IMR-90 (cell line): ENCODE measurements at regions not wholly inside any gene's neighbourhood (a gene's known extent, or its start where the extent isn't known, plus 50 kb on each side); places are given as distances from the start of the nearest gene placed in this dataset.

Source experiments
- ATAC-seq: fragments of 200-7000 bp; cut with Tn5 transposase; 2 replicates; pipeline ENCODE4 v1.9.1; 2020; ENCODE audit warnings: low read depth, mild to moderate bottlenecking, moderate library complexity
- BruUV-seq: library from RNA; stranded (reverse); fragments of 400-500 nt; replicated peaks from 2 replicates; lab custom pipeline; 2021; lab: Mats Ljungman, UMichigan
- CTCF ChIA-PET: fragments of 300-600 bp; formaldehyde crosslinking; extraction: SDS; loops from one replicate; lab custom pipeline; 2021; ENCODE audit warnings: antibody characterized with exemption; lab: Yijun Ruan, JAX
- POLR2A ChIA-PET: fragments of 300-600 bp; sonication (Branson Sonifier 250); formaldehyde crosslinking; loops from one replicate; lab custom pipeline; 2022; ENCODE audit warnings: antibody characterized with exemption; ENCODE audit not compliant: unreplicated experiment; lab: Charles Lee
- DNase-seq: peaks from one replicate; pipeline ENCODE4 v3.0.0; 2013
- H2AFZ ChIP-seq: replicated peaks from 2 replicates; pipeline ENCODE3; 2013; ENCODE audit warnings: low read length, mild to moderate bottlenecking; ENCODE audit not compliant: poor library complexity
- H2AK5ac ChIP-seq: 2 replicates; pipeline ENCODE4 v1.6.1; 2013; ENCODE audit warnings: low read depth, low read length, inconsistent platforms
- H2AK9ac ChIP-seq: replicated peaks from 2 replicates; pipeline ENCODE3; 2013; ENCODE audit warnings: mild to moderate bottlenecking, low read depth, low read length, moderate library complexity; ENCODE audit not compliant: poor library complexity
- H2BK120ac ChIP-seq: 2 replicates; pipeline ENCODE4 v1.6.1; 2013; ENCODE audit warnings: low read depth, low read length, inconsistent platforms
- H2BK15ac ChIP-seq: 3 replicates; pipeline ENCODE4 v1.6.1; 2013; ENCODE audit warnings: low read depth, low read length, inconsistent platforms
- H2BK20ac ChIP-seq: 2 replicates; pipeline ENCODE4 v1.6.1; 2013; ENCODE audit warnings: low read depth, mild to moderate bottlenecking, inconsistent platforms, low read length, moderate library complexity
- H2BK5ac ChIP-seq: 2 replicates; pipeline ENCODE4 v1.6.1; 2013; ENCODE audit warnings: mild to moderate bottlenecking, low read depth, low read length, inconsistent platforms; ENCODE audit not compliant: poor library complexity, severe bottlenecking
- H3K14ac ChIP-seq: replicated peaks from 2 replicates; pipeline ENCODE4 v1.6.1; 2013; ENCODE audit warnings: low read depth, low read length, inconsistent platforms
- H3K18ac ChIP-seq: 2 replicates; pipeline ENCODE4 v1.6.1; 2013; ENCODE audit warnings: low read depth, low read length, control low read depth
- H3K23ac ChIP-seq: 2 replicates; pipeline ENCODE4 v1.6.1; 2013; ENCODE audit warnings: low read depth, low read length, inconsistent platforms
- H3K27ac ChIP-seq: 2 replicates; pipeline ENCODE4 v1.5.1; 2013; ENCODE audit warnings: mild to moderate bottlenecking, control low read depth, low read length; ENCODE audit not compliant: insufficient read depth
- H3K27me3 ChIP-seq: 2 replicates; pipeline ENCODE4 v1.6.1; 2013; ENCODE audit warnings: low read length; ENCODE audit not compliant: control insufficient read depth, insufficient read depth
- H3K36me3 ChIP-seq: 2 replicates; pipeline ENCODE4 v1.6.1; 2013; ENCODE audit warnings: low read length, mixed read lengths; ENCODE audit not compliant: control insufficient read depth, insufficient read depth
- H3K4ac ChIP-seq: 2 replicates; pipeline ENCODE4 v1.6.1; 2013; ENCODE audit warnings: low read depth, low read length, inconsistent platforms
- H3K4me1 ChIP-seq: 2 replicates; pipeline ENCODE4 v1.6.1; 2013; ENCODE audit warnings: low read length, mixed read lengths; ENCODE audit not compliant: control insufficient read depth, insufficient read depth
- H3K4me2 ChIP-seq: 2 replicates; pipeline ENCODE4 v1.6.1; 2013; ENCODE audit warnings: low read depth, mild to moderate bottlenecking, control low read depth, low read length, moderate library complexity
- H3K4me3 ChIP-seq: 2 replicates; pipeline ENCODE4 v1.5.1; 2013; ENCODE audit warnings: low read depth, mild to moderate bottlenecking, control low read depth, low read length, moderate library complexity; ENCODE audit not compliant: insufficient read depth
- H3K56ac ChIP-seq: 2 replicates; pipeline ENCODE4 v1.6.1; 2013; ENCODE audit warnings: low read length, inconsistent platforms; ENCODE audit not compliant: insufficient read depth; ENCODE audit errors: extremely low read depth
- H3K79me1 ChIP-seq, 2 experiments: 2 replicates each; pipeline ENCODE4 v1.6.1; 2013; ENCODE audit warnings: low read length in 2 of 2, inconsistent platforms in 1 of 2, low read depth in 1 of 2
- H3K9ac ChIP-seq: 2 replicates; pipeline ENCODE4 v1.6.1; 2013; ENCODE audit warnings: low read depth, low read length, control low read depth
- H3K9me1 ChIP-seq: 2 replicates; pipeline ENCODE4 v1.6.1; 2013; ENCODE audit warnings: low read length, inconsistent platforms; ENCODE audit not compliant: insufficient read depth
- H3K9me3 ChIP-seq: 2 replicates; pipeline ENCODE4 v1.6.1; 2013; ENCODE audit warnings: low read length; ENCODE audit not compliant: control insufficient read depth, insufficient read depth
- H4K20me1 ChIP-seq: 2 replicates; pipeline ENCODE4 v1.6.1; 2013; ENCODE audit warnings: low read length, inconsistent platforms; ENCODE audit not compliant: insufficient read depth
- H4K5ac ChIP-seq: 2 replicates; pipeline ENCODE4 v1.6.1; 2013; ENCODE audit warnings: mild to moderate bottlenecking, low read depth, low read length, control low read depth
- H4K8ac ChIP-seq, 2 experiments: 2 replicates each; pipeline ENCODE4 v1.6.1; 2013; ENCODE audit warnings: low read depth in 2 of 2, low read length in 2 of 2, control low read depth in 1 of 2, inconsistent platforms in 1 of 2
- H4K91ac ChIP-seq: 2 replicates; pipeline ENCODE4 v1.6.1; 2013; ENCODE audit warnings: low read depth, low read length, inconsistent platforms; ENCODE audit not compliant: insufficient read depth
- CTCF ChIP-seq: conservative IDR thresholded peaks from 2 replicates; pipeline ENCODE4 v1.5.1; 2012; ENCODE audit warnings: mild to moderate bottlenecking, low read depth, low read length, improper control_type of control experiment
- MXI1 ChIP-seq: IDR thresholded peaks from 2 replicates; pipeline ENCODE4 v1.6.1; 2012; ENCODE audit warnings: low read depth, mild to moderate bottlenecking, low read length, moderate library complexity, borderline replicate concordance
- RAD21 ChIP-seq: IDR thresholded peaks from 2 replicates; pipeline ENCODE4 v1.6.1; 2012; ENCODE audit warnings: low read length, improper control_type of control experiment
- RFX5 ChIP-seq: IDR thresholded peaks from 2 replicates; pipeline ENCODE4 v1.8.0; 2012; ENCODE audit warnings: low read depth, mild to moderate bottlenecking, low read length, moderate library complexity
- WGBS, 2 experiments: methylation state at CpG; one replicate each; pipeline versions ENCODE4 v1.1.5 to v1.1.7; 2013; ENCODE audit warnings: missing lambda C conversion rate in 2 of 2; ENCODE audit not compliant: insufficient read length in 1 of 2; ENCODE audit errors: extremely low coverage in 2 of 2; 5-methylcytosine and 5-hydroxymethylcytosine counted together
- dilution Hi-C: fragments of 300-500 bp; cut with HindIII; formaldehyde crosslinking; loops from one replicate; pipeline ENCODE4 v1.14.3; 2018; ENCODE audit warnings: low sequenced_read_pairs; ENCODE audit not compliant: unreplicated experiment
- in situ Hi-C: fragments of 300-500 bp; cut with MboI; formaldehyde crosslinking; loops from 3 replicates; pipeline ENCODE4 v1.14.3; 2019; ENCODE audit warnings: low sequenced_read_pairs, inconsistent platforms, mixed read lengths
- intact Hi-C: fragments of 100-400 bp; cut with micrococcal nuclease; formaldehyde crosslinking; loops from 2 replicates; pipeline ENCODE4 v1.10.0; 2022

GRCh38 chr4:4780729-4781244, 78.7 kb upstream of the MSX1 start:
- H3K9ac ChIP-seq: no peak overlapping the region
- H3K27ac ChIP-seq: no peak overlapping the region
- H2AK5ac ChIP-seq: no peak overlapping the region
- H4K5ac ChIP-seq: no peak overlapping the region
- no TSS peak for BruUV-seq
- no peaks in the 10 kb centered on the region for H3K79me1 ChIP-seq
- POLR2A ChIA-PET: no interaction called here
- DNase-seq: peak; percentile 88
- no peak overlapping the region for H2AK9ac ChIP-seq
- no peak overlapping the region for H3K23ac ChIP-seq
- H3K27me3 ChIP-seq: peaks cover 1% of the 10 kb centered on the region
- TF ChIP-seq RAD21 (peak; percentile 46), CTCF (peak; percentile 32), MXI1 (peak; percentile 84; the same call in 1 of the 2 replicates), RFX5 (no peak)
- WGBS, 2 experiments: 13% methylated on average over 3 of the region's 6 CpGs; no CpG with 5 or more reads in 1 of the 2 experiments
- H4K8ac ChIP-seq: no peak overlapping the region
- no peak overlapping the region for H3K4me3 ChIP-seq
- H3K9me3 ChIP-seq: no peaks in the 10 kb centered on the region
- 0 out of 2 replicates have a peak overlapping the region, but pooled peaks have one; percentile 44 for H3K4me2 ChIP-seq
- H2AFZ ChIP-seq: no peak overlapping the region
- no peak overlapping the region for H3K18ac ChIP-seq
- dilution Hi-C loops: no loop called here
- intact Hi-C loops: loop anchor here (2.0 kb wide), 1 partner anchor 292 kb away; no protein-coding TSS in a partner anchor
- H2BK20ac ChIP-seq: no peak overlapping the region
- in situ Hi-C loops: no loop called here
- no peak overlapping the region for H3K14ac ChIP-seq
- H3K36me3 ChIP-seq: no peaks in the 10 kb centered on the region
- H2BK120ac ChIP-seq: no peak overlapping the region
- H2BK15ac ChIP-seq: no peak overlapping the region
- H3K56ac ChIP-seq: no peak overlapping the region
- H4K20me1 ChIP-seq: no peaks in the 10 kb centered on the region
- CTCF ChIA-PET: no interaction called here
- ATAC-seq: peak; percentile 88
- no peak overlapping the region for H3K4ac ChIP-seq
- H4K91ac ChIP-seq: no peak overlapping the region
- no peaks in the 10 kb centered on the region for H3K9me1 ChIP-seq
- H2BK5ac ChIP-seq: no peak overlapping the region
- peaks cover 3% of the 10 kb centered on the region; the same call in 1 of the 2 replicates for H3K4me1 ChIP-seq
